HFFc6 (cell line): ENCODE measurements at regions not wholly inside any gene's neighbourhood (a gene's known extent, or its start where the extent isn't known, plus 50 kb on each side); places are given as distances from the start of the nearest gene placed in this dataset.

Experiments used
- DNase-seq: peaks from one replicate; pipeline ENCODE4 v3.0.0-alpha.2; 2018
- H3K27ac Mint-ChIP-seq: 2 replicates; pipeline ENCODE4 v1.8.0; 2020; ENCODE audit warnings: mild to moderate bottlenecking, mixed read lengths
- H3K27me3 Mint-ChIP-seq: 2 replicates; pipeline ENCODE4 v1.8.0; 2021; ENCODE audit warnings: mild to moderate bottlenecking, moderate library complexity, mixed read lengths; ENCODE audit not compliant: insufficient read depth
- H3K36me3 Mint-ChIP-seq: 2 replicates; pipeline ENCODE4 v1.8.0; 2021; ENCODE audit warnings: low read depth, mixed read lengths
- H3K4me1 Mint-ChIP-seq: 2 replicates; pipeline ENCODE4 v1.8.0; 2020; ENCODE audit warnings: low read depth, mixed read lengths
- H3K4me3 Mint-ChIP-seq: 2 replicates; pipeline ENCODE4 v1.8.0; 2020; ENCODE audit warnings: mild to moderate bottlenecking, moderate library complexity, mixed read lengths
- H3K9me3 Mint-ChIP-seq: 2 replicates; pipeline ENCODE4 v1.8.0; 2020; ENCODE audit warnings: mild to moderate bottlenecking, mixed read lengths
- TF ChIP-seq, protein P1 (sequence below): fragments of 200-600 bp; sonication (generic); IDR thresholded peaks from 2 replicates; pipeline ENCODE4 v1.5.0; 2021; ENCODE audit warnings: antibody characterized with exemption, mild to moderate bottlenecking

DNA sequence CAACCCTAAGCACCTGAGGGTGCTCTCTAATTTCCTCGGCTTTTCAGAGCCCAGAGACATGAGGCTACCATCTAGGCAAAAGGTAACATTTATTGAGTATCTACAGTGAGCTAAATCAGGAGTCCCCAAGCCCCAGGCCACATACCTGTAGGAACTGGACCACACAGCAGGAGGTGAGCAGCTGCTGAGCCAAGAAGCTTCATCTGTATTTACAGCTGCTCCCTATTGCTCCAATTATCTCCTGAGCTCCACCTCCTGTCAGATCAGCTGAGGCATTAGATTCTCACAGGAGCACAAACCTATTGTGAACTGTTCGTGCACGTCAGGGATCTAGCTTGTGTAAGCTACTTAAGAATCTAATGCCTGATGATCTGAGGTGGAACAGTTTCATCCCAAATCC is 70.2 kb downstream of the RND3 start:
- Mint-ChIP-seq H3K9me3 (no peaks in the 10 kb centered on the region), H3K27ac (no peak overlapping the region), H3K4me3 (no peak overlapping the region), H3K4me1 (no peaks in the 10 kb centered on the region), H3K27me3 (no peaks in the 10 kb centered on the region), H3K36me3 (no peaks in the 10 kb centered on the region)
- TF ChIP-seq, protein P1, sequence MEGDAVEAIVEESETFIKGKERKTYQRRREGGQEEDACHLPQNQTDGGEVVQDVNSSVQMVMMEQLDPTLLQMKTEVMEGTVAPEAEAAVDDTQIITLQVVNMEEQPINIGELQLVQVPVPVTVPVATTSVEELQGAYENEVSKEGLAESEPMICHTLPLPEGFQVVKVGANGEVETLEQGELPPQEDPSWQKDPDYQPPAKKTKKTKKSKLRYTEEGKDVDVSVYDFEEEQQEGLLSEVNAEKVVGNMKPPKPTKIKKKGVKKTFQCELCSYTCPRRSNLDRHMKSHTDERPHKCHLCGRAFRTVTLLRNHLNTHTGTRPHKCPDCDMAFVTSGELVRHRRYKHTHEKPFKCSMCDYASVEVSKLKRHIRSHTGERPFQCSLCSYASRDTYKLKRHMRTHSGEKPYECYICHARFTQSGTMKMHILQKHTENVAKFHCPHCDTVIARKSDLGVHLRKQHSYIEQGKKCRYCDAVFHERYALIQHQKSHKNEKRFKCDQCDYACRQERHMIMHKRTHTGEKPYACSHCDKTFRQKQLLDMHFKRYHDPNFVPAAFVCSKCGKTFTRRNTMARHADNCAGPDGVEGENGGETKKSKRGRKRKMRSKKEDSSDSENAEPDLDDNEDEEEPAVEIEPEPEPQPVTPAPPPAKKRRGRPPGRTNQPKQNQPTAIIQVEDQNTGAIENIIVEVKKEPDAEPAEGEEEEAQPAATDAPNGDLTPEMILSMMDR = no peak
- no peak for DNase-seq

DNA sequence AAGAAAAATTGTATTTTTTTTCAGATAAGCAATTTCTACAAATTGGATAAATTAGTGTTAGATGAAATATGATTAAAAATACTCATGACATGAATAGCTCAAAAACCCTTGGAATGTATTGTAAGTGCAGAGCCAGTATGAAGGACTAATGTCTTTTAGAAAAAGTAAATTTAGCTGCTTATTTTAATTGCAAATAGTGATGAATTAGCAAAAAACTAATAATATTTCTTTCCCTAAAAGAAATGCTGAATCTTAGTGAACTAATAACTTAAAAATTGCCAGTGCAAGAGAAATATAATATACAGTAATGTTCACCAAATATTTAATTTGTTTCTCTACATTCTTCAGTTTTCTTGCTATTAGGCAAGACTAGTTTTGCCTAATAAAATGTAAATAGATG is 72.4 kb downstream of the RND3 start:
- no peaks in the 10 kb centered on the region for H3K9me3 Mint-ChIP-seq
- H3K27ac Mint-ChIP-seq = no peak overlapping the region
- no peaks in the 10 kb centered on the region for H3K36me3 Mint-ChIP-seq
- DNase-seq = no peak
- H3K4me1 Mint-ChIP-seq = peaks cover 15% of the 10 kb centered on the region
- H3K4me3 Mint-ChIP-seq = no peak overlapping the region
- TF ChIP-seq, protein P1 = no peak
- H3K27me3 Mint-ChIP-seq = no peaks in the 10 kb centered on the region

DNA sequence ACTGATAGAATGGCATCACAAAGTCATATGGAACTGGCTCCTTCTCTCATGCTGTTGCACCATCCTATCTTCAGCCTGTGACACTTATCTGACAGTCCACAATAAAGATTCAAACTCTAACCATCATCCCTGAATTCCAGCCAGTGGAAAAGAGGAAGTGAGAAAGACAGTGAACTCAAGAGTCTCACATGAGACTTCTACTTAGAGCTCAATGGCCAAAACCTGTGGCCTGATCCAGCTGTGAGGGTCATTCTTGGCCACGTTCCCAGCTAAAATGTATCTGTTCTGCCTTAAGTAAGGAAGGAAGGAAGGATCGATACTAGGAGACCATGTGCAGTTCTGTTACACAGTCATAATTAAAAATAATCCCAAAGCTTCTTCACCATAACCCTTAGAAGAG is 73.6 kb downstream of the RND3 start:
- H3K27ac Mint-ChIP-seq = no peak overlapping the region
- no peaks in the 10 kb centered on the region for H3K9me3 Mint-ChIP-seq
- no peaks in the 10 kb centered on the region for H3K36me3 Mint-ChIP-seq
- H3K4me1 Mint-ChIP-seq = peaks cover 15% of the 10 kb centered on the region
- DNase-seq = no peak
- TF ChIP-seq, protein P1 = no peak
- H3K27me3 Mint-ChIP-seq = no peaks in the 10 kb centered on the region
- H3K4me3 Mint-ChIP-seq = no peak overlapping the region

GRCh38 chr2:150413366-150413765 is 74.1 kb downstream of the RND3 start:
- no peaks in the 10 kb centered on the region for H3K36me3 Mint-ChIP-seq
- no peak for DNase-seq
- peaks cover 15% of the 10 kb centered on the region for H3K4me1 Mint-ChIP-seq
- no peaks in the 10 kb centered on the region for H3K9me3 Mint-ChIP-seq
- TF ChIP-seq, protein P1 = no peak
- H3K27ac Mint-ChIP-seq = no peak overlapping the region
- no peaks in the 10 kb centered on the region for H3K27me3 Mint-ChIP-seq
- no peak overlapping the region for H3K4me3 Mint-ChIP-seq

- H3K27me3 Mint-ChIP-seq = no peaks in the 10 kb centered on the region
- DNase-seq = peak; percentile 30
- H3K27ac Mint-ChIP-seq = no peak overlapping the region; the same call in 1 of the 2 replicates
- TF ChIP-seq, protein P1 = no peak
- H3K9me3 Mint-ChIP-seq = no peaks in the 10 kb centered on the region
- H3K4me3 Mint-ChIP-seq = peak overlapping the region; percentile 5; the same call in 1 of the 2 replicates
- peaks cover 19% of the 10 kb centered on the region for H3K4me1 Mint-ChIP-seq
- H3K36me3 Mint-ChIP-seq = no peaks in the 10 kb centered on the region
These were observed 76.7 kb downstream of the RND3 start for GRCh38 chr2:150410809-150411208.

- peaks cover 21% of the 10 kb centered on the region for H3K4me1 Mint-ChIP-seq
These were observed 78.3 kb downstream of the RND3 start for GRCh38 chr2:150409196-150409595.

More at GRCh38 chr2:150409196-150409595, 78.3 kb downstream of the RND3 start:
- H3K27ac Mint-ChIP-seq = no peak overlapping the region
- no peaks in the 10 kb centered on the region for H3K27me3 Mint-ChIP-seq
- H3K9me3 Mint-ChIP-seq = no peaks in the 10 kb centered on the region
- DNase-seq = no peak
- TF ChIP-seq, protein P1 = no peak
- H3K36me3 Mint-ChIP-seq = no peaks in the 10 kb centered on the region
- H3K4me3 Mint-ChIP-seq = no peak overlapping the region
